HFFc6 (cell line): ENCODE measurements at regions not wholly inside any gene's neighbourhood (a gene's known extent, or its start where the extent isn't known, plus 50 kb on each side); places are given as distances from the start of the nearest gene placed in this dataset.

ENCODE experiments used
- DNase-seq: peaks from one replicate; pipeline ENCODE4 v3.0.0-alpha.2; 2018
- H3K27ac Mint-ChIP-seq: 2 replicates; pipeline ENCODE4 v1.8.0; 2020; ENCODE audit warnings: mild to moderate bottlenecking, mixed read lengths
- H3K27me3 Mint-ChIP-seq: 2 replicates; pipeline ENCODE4 v1.8.0; 2021; ENCODE audit warnings: mild to moderate bottlenecking, moderate library complexity, mixed read lengths; ENCODE audit not compliant: insufficient read depth
- H3K36me3 Mint-ChIP-seq: 2 replicates; pipeline ENCODE4 v1.8.0; 2021; ENCODE audit warnings: low read depth, mixed read lengths
- H3K4me1 Mint-ChIP-seq: 2 replicates; pipeline ENCODE4 v1.8.0; 2020; ENCODE audit warnings: low read depth, mixed read lengths
- H3K4me3 Mint-ChIP-seq: 2 replicates; pipeline ENCODE4 v1.8.0; 2020; ENCODE audit warnings: mild to moderate bottlenecking, moderate library complexity, mixed read lengths
- H3K9me3 Mint-ChIP-seq: 2 replicates; pipeline ENCODE4 v1.8.0; 2020; ENCODE audit warnings: mild to moderate bottlenecking, mixed read lengths
- TF ChIP-seq, protein P1 (sequence below): fragments of 200-600 bp; sonication (generic); IDR thresholded peaks from 2 replicates; pipeline ENCODE4 v1.5.0; 2021; ENCODE audit warnings: antibody characterized with exemption, mild to moderate bottlenecking

DNA sequence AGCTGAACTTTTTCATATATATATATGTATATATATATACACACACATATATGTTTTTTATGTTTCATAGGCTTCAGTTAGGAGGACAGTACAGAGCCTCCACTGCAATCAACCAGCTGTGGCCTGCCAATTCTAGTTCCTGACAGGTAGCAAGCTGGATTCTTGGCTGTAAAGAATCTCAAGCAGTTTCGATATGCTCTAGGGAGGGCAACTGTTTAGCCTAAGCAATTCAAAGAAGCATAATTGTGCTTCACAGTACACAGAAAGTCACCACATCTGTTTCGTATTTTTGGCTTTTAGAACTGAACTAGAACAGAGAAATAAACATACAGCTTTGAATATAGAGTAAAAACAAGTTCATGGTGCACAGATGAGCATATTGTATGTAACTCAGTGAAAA lies 152.4 kb upstream of the ARRDC3 start:
- H3K27ac Mint-ChIP-seq: no peak overlapping the region
- H3K4me3 Mint-ChIP-seq: no peak overlapping the region
- H3K9me3 Mint-ChIP-seq: peaks cover 3% of the 10 kb centered on the region; the same call in 1 of the 2 replicates
- H3K4me1 Mint-ChIP-seq: no peaks in the 10 kb centered on the region
- TF ChIP-seq, protein P1, sequence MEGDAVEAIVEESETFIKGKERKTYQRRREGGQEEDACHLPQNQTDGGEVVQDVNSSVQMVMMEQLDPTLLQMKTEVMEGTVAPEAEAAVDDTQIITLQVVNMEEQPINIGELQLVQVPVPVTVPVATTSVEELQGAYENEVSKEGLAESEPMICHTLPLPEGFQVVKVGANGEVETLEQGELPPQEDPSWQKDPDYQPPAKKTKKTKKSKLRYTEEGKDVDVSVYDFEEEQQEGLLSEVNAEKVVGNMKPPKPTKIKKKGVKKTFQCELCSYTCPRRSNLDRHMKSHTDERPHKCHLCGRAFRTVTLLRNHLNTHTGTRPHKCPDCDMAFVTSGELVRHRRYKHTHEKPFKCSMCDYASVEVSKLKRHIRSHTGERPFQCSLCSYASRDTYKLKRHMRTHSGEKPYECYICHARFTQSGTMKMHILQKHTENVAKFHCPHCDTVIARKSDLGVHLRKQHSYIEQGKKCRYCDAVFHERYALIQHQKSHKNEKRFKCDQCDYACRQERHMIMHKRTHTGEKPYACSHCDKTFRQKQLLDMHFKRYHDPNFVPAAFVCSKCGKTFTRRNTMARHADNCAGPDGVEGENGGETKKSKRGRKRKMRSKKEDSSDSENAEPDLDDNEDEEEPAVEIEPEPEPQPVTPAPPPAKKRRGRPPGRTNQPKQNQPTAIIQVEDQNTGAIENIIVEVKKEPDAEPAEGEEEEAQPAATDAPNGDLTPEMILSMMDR: no peak
- H3K27me3 Mint-ChIP-seq: no peaks in the 10 kb centered on the region; the same call in 1 of the 2 replicates
- no peaks in the 10 kb centered on the region for H3K36me3 Mint-ChIP-seq
- no peak for DNase-seq

DNA sequence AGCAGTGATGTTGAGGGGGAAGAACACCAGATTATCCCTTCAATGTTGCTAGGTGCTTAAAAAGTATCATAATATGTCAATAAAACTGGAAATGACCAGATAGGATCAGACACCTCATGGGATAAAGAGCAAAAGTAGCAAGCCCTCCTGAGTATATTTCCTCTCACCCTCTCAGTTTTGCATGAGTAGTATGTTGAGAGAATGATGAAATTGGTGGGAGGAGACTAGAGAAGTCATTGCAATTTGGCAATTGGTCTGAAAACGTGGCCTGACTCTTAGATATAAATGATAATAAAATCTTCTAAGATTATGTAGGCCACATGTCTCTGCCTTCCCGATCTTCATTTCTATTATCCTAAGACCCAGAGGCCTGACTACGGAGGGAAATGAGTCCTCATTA lies 151.2 kb upstream of the ARRDC3 start:
- H3K36me3 Mint-ChIP-seq: no peaks in the 10 kb centered on the region
- no peak overlapping the region for H3K27ac Mint-ChIP-seq
- TF ChIP-seq, protein P1: no peak
- H3K4me1 Mint-ChIP-seq: no peaks in the 10 kb centered on the region
- no peak overlapping the region for H3K4me3 Mint-ChIP-seq
- no peaks in the 10 kb centered on the region; the same call in 1 of the 2 replicates for H3K27me3 Mint-ChIP-seq
- no peak for DNase-seq
- H3K9me3 Mint-ChIP-seq: peaks cover 3% of the 10 kb centered on the region; the same call in 1 of the 2 replicates

DNA sequence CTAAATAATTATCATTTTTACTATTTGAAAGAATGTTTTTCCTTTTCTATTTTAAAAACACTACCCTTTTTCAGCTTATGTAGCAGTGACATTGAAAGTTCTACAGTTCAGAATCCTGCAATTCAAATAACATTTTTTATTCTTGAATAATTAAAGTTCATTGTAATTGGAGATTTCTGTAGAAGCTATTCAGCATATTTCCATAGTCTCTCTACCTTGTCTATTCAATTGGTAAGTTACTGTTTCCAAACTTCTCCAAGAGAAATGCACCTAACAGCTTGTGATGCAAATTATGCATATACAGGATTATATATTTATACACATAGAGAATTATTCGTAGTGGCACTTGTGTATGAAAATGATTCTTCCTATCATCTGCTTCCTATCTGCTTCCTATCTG lies 149.7 kb upstream of the ARRDC3 start:
- Mint-ChIP-seq H3K9me3 (peaks cover 3% of the 10 kb centered on the region; the same call in 1 of the 2 replicates), H3K36me3 (no peaks in the 10 kb centered on the region), H3K27me3 (no peaks in the 10 kb centered on the region; the same call in 1 of the 2 replicates), H3K4me3 (no peak overlapping the region), H3K4me1 (no peaks in the 10 kb centered on the region), H3K27ac (no peak overlapping the region)
- DNase-seq: no peak
- TF ChIP-seq, protein P1: no peak

DNA sequence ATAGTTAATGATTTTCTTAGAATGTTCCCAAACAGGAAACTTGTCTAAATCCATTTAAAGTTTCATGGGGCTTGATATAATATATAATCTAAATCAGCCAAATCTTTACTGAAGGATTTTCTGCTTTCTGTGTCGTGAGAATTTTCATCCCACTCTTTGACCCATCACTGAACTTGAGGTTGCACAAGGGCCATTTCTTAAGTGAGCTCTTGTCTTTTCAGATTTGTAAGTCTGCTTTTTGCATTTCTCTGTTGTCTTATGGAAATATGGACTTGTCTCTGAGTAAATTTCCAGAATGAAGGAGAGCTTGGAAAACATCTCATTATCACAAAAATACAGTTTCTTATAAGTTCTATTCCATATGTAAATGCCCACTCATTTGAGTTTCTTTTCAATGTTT lies 149.2 kb upstream of the ARRDC3 start:
- no peak overlapping the region for H3K27ac Mint-ChIP-seq
- H3K4me1 Mint-ChIP-seq: no peaks in the 10 kb centered on the region
- no peaks in the 10 kb centered on the region for H3K36me3 Mint-ChIP-seq

DNA sequence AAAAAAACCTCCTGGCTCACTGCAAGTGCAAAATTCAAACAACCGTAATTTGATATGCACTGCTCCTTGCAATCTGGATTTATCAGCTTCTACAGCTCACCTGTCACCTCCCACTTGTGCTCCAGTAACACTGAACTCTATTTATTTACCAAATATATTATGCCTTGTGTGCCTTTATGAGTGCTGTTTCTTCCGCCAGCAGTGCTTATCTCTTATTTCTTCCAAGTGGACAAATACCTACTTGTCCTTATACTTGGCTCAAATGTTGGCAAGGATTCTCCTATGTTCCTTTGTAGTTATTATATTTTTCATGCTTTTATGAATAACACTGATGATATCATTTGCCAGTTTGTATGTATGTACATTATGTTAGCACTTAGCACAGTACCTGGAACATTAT lies 145.7 kb upstream of the ARRDC3 start:
- DNase-seq: no peak
- H3K36me3 Mint-ChIP-seq: no peaks in the 10 kb centered on the region
- TF ChIP-seq, protein P1: no peak
- H3K27me3 Mint-ChIP-seq: no peaks in the 10 kb centered on the region
- no peaks in the 10 kb centered on the region for H3K4me1 Mint-ChIP-seq
- H3K27ac Mint-ChIP-seq: no peak overlapping the region
- no peak overlapping the region for H3K4me3 Mint-ChIP-seq
- H3K9me3 Mint-ChIP-seq: peaks cover 12% of the 10 kb centered on the region; the same call in 1 of the 2 replicates

More for the DNA sequence above, 149.2 kb upstream of the ARRDC3 start:
- TF ChIP-seq, protein P1: no peak
- Mint-ChIP-seq H3K9me3 (peaks cover 3% of the 10 kb centered on the region; the same call in 1 of the 2 replicates), H3K27me3 (no peaks in the 10 kb centered on the region; the same call in 1 of the 2 replicates), H3K4me3 (no peak overlapping the region)
- DNase-seq: no peak

DNA sequence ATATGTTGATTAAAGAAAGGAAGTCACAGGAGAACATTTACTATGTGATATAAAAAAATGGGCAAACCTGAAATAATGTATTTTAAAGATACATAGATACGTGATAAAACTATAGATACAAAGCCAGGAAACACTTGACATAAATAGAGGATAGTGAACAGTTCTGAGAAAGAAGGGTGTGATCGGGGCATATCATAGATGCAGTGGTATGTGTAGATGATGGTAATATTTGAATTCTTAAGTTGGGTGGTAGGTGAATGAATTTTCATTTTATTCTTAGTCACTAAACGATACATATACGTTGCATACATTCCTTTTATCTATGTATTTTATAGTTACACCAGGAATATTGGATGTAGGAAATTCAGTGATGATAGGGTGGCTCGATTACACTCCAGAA lies 138.7 kb upstream of the ARRDC3 start:
- TF ChIP-seq, protein P1: no peak
- Mint-ChIP-seq H3K36me3 (no peaks in the 10 kb centered on the region), H3K27ac (no peak overlapping the region), H3K27me3 (no peaks in the 10 kb centered on the region), H3K4me3 (no peak overlapping the region), H3K9me3 (peaks cover 12% of the 10 kb centered on the region; the same call in 1 of the 2 replicates), H3K4me1 (no peaks in the 10 kb centered on the region)
- DNase-seq: no peak
